ENCODE measurements at regions not wholly inside any gene's neighbourhood (a gene's known extent, or its start where the extent isn't known, plus 50 kb on each side); places are given as distances from the start of the nearest gene placed in this dataset.
A peak's percentile ranks its signal among the peaks of the same experiment; 100 is the strongest.
"Not testable (repeated sequence)": the region's sequence is repeated elsewhere in the genome, so short reads cannot be mapped to it uniquely, and the experiment has no call there.

DNA sequence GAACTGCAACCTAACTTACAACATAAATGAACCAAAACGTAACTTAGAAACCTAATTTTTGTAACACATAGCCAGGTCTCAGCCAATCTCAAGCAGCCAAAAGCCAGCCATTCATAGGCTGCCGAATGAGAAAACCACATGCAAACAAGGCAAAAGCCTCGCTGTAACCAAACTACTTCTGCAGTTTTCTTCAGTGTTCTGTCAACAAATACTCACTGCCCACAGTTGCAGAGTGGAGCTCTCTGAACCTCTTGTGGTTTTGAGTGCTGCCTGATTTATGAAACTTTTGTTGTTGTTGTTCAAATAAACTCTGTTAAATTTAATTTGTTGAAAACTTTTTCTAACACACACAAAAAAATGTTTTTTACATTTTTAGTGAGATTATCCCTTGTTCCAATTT lies 251.2 kb downstream of the PAPSS1 start:
- DNase-seq = no peak

- DNase-seq = no peak
These were observed 251.9 kb downstream of the PAPSS1 start for GRCh38 chr4:107468156-107468555.

- DNase-seq = no peak
These were observed 252.6 kb downstream of the PAPSS1 start for GRCh38 chr4:107467461-107467860.

DNA sequence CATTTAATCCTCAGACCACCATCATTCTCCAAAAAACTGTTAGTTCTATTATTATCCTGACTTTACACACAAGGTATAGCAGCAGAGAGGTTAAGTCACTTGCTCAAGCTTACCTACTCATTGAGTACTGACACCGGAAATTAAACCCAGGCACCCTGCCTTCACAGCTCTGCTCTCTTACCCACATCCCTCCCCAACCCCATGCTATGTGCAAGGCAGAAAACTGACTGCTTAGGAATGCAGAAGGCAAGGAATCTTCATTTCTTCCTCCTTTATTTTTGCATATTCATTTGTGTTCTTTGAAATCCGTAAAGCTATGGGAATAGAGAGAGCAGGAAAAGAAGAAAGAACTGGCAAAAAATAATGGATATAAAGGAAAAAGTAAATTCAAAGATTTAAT lies 261.8 kb downstream of the PAPSS1 start:
- no peak for DNase-seq

GRCh38 chr4:107453987-107454386 lies 266.0 kb downstream of the PAPSS1 start:
- no peak for DNase-seq

GRCh38 chr4:107452717-107453630 lies 267.1 kb downstream of the PAPSS1 start:
- DNase-seq = peak in 2 of 3 donors; percentile 17 to 52

DNA sequence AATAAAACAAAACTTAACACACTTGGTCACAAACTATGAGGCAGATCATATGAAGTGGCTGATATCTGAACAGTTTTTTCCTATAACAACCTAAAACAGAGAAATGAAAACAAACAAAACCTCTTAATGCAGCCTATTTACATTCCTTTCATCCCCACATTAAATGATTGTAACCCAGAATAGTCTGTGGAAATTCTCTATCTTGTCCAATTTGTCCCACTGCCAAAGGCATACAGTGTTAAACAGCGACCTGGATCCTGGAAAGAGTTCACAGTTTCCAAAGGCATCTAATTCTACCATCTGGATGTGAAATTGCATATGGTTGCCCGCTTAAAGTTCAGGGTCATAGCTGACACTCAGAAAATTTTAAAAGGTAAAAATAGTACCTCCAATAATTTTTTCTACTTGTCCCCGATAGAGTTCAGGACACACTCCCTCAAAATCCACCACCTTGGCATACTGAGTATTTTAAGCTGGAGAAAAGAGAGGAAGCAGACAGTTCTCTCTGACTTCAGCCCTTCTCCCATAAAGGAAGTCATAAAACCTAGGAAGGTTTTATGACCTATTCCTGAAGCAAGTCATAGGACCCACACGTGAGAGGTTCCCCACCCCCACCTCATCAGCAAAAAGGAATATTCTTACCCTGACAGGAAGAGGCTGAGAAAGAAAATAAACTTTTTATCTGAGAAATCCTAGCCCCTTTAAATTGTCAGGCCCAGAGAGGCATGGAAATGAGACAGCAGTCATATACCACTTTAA lies 270.2 kb downstream of the PAPSS1 start:
- DNase-seq = peak in 2 of 3 donors; percentile 45 to 56

GRCh38 chr4:107442538-107443111 lies 277.4 kb downstream of the PAPSS1 start:
- no peak for DNase-seq

DNA sequence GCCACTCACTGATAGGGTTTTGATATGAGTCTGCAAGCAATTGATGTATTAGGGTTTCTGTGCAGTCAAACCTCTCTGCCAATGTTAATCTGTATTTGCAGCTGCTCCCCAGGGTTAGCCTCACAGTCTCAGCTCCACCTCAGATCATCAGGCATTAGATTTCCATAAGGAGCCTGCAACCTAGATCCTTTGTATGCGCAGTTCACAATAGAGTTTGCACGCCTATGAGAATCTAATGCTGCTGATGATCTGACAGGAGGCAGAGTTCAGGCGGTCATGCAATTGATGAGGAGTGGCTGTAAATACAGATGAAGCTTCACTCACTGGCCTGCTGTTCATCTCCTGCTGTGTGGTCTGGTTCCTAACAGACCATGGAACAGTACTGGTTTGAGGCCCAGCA lies 280.6 kb downstream of the PAPSS1 start:
- no peak for DNase-seq

DNA sequence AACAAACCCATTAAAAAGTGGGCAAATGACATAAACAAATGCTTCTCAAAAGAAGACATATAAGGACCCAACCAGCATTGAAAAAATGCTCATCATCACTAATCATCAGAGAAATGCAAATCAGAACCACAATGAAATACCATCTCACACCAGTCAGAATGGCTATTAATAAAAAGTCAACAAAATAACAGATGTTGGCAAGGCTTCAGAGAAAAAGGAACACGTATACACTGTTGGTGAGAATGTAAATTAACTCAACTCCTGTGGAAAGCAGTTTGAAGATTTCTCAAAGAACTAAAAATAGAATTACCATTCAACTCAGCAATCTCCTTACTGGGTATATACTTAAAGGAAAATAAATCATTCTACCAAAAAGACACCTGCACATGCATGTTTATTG lies 283.6 kb downstream of the PAPSS1 start:
- not testable (repeated sequence) for DNase-seq

- peak in 1 of 3 donors; percentile 8 for DNase-seq
These were observed 287.6 kb downstream of the PAPSS1 start for GRCh38 chr4:107432451-107432850.

DNA sequence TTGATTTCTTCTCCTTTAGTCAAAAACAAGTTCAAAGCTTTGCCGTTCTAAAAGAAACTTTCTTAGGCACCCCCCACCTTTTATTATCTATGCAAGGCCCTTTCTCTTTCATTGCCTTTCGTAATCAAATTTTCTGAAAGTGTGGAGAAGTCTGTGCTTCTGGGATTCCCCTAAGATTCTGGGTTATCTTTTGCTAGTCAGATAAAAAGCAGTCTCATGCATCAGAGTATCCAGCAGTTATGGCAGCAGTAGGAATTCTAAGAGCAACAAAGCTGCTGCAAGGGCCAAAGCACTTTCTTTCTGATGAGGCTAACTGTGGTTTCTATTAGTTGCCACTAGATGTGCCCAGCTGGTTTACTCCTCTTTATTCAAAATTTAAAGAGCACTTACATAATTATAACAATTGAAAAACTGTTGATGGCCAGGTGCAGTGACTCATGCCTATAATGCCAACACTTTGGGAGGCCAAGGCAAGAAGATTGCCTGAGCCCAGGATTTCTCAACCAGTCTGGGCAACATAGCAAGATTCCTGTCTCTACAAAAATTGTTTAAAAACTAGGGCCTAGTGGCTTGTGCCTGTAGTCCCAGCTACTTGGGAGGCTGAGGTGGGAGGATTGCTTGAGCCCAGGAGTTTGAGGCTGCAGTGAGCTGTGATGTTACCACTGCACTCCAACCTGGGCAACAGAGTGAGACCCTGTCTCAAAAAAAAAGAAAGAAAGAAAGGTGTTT lies 296.2 kb downstream of the PAPSS1 start:
- no peak for DNase-seq

- not testable (repeated sequence) for DNase-seq
These were observed 300.5 kb downstream of the PAPSS1 start for GRCh38 chr4:107419536-107419935.

DNA sequence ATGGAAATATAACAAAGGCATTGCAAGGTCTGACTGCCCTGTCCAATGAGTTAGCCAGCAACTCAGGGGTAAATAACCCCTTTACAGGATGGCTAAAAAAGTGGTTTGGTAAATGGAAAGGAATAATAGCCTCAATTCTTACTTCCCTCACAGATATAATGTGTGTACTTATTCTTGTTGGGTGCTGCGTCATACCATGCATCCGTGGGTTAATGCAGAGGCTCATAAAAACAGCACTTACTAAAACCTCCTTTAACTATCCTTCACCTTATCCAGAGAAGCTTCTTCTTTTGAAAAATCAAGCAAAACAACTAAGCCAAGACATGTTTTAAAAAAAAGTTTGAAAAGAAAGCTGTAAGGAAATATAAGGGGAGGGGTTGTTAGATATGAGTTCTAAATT lies 301.0 kb downstream of the PAPSS1 start:
- no peak for DNase-seq

DNA sequence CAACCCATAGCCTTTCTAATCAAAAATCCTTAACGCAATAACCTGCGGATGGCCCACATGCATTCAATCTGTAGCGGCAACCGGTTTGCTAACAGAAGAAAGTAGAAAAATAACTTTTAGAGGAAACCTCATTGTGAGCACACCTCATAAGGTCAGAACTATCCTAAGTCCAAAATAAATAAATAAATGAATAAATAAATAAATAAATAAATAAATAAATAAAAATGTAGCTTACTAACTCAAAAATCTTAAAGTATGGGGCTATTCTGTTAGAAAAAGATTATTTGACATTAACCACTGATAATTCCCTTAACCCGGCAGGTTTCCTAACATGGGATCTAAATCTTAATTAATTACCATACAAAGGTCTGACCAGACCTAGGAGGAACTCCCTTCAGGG lies 304.5 kb downstream of the PAPSS1 start:
- DNase-seq = not testable (repeated sequence)

GRCh38 chr4:107409872-107410271 lies 310.2 kb downstream of the PAPSS1 start:
- not testable (repeated sequence) for DNase-seq

DNA sequence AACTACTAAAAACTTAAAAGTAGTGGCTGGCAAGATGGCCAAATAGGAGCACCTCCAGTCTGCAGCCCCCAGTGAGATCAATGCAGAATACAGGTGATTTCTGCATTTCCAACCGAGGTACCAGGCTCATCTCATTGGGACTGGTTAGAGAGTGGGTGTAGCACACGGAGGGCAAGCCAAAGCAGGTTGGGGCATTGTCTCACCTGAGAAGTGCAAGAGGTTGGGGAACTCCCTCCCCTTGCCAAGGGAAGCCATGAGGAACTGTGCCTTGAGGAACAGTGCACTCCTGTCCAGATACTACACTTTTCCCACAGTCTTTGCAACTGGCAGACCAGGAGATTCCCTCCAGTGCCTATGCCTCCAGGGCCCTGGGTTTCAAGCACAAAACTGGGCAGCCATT lies 311.1 kb downstream of the PAPSS1 start:
- DNase-seq = no peak

DNA sequence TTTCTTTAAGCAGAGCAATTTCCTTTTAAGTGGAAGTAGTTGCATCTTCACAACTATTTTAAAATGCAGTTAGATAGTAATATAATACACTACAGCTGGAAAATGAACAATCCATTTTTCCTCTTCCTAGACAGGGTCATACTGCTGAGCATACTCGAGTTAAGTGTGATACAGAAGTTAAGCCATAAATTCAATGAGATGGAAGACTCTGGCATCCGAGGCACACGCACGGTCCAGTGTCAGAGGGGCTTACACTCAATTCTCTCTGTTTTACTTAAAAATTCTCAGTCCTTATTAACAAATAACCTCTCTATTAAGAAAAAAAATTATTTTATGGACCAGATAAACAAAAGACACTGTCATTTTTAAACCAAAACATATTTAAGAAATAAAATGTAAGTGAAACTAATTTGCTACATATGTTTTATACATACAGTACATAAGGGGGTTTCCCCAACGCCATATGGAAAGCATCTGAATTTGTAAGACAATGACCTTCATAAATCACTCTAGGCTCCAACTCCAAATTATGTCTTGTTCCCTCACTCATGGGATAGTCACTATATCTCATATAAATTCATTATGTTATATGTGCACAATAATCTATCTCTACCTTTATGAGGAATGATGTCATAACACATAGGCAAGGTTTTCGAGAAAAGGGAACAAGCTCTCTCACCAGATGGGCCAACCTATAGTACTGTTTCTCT lies 315.3 kb downstream of the PAPSS1 start:
- DNase-seq = peak; percentile 22 to 85 (median 44)

DNA sequence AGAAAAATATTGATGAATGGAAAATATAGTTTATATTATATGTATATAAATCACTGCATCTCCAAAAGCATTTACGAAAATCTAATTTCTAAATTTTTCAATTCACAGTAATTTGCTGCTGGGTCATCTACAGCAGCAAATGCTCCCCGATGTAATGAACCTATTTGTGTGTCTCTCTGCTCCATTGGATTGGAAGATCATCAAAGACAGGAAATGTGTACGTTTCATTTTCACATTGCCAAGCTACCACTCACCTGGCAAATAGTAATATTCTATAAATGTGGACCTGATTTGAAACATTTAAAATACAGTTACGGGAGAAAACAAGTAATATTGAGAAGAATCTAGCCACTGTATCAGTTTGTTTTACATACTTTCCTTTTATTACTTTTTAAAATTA lies 317.7 kb downstream of the PAPSS1 start:
- DNase-seq = no peak

DNA sequence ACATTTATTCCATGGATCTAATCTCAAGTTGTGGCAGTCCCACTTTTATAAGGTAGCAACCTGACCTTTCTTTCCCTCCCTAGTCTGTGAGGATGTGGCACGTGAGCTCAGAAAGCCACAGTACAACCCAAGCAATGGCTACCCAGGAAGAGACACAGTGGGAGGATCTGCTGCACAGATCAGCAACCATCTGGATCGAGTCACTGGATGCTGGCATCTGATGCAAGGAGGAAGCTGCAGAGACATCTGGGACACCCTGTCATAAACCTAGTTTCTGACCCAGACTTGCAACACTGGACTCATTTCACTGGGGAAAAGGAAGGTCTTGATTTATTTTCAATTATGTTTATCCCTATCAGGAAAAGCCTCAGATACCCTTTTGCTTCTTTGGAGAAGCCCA lies 327.1 kb downstream of the PAPSS1 start:
- DNase-seq = peak in 1 of 3 donors; percentile 25

DNA sequence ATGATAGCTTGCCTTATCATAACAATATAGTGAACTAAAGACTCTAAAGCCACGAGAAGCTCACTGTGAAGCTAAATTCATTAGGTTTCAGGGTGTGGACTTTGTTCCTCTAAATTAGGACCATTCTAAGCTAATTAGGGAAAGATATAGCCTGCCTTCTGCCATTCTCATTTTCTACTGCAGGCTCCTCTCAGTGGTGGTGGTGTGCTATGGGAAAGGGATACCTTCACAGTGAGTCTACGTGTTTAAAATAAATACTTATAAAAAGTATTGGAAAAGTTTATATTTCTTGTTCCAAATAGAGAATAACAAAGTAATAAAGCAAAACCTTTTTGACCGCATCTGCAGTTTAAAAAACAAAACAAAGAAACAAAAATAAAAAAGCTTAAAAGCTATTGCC lies 327.7 kb downstream of the PAPSS1 start:
- DNase-seq = no peak

Measured in muscle of back (tissue), 3 donors.